IMR-90 (cell line): ENCODE measurements at regions not wholly inside any gene's neighbourhood (a gene's known extent, or its start where the extent isn't known, plus 50 kb on each side); places are given as distances from the start of the nearest gene placed in this dataset.

Source experiments
- CEBPB ChIP-seq: IDR thresholded peaks from 2 replicates; pipeline ENCODE4 v1.6.1; 2012; ENCODE audit warnings: low read depth, low read length, improper control_type of control experiment
- MAFK ChIP-seq: IDR thresholded peaks from 2 replicates; pipeline ENCODE4 v1.6.1; 2012; ENCODE audit warnings: low read depth, low read length, improper control_type of control experiment
- MAZ ChIP-seq: IDR thresholded peaks from 2 replicates; pipeline ENCODE4 v1.6.1; 2012; ENCODE audit warnings: low read depth, mild to moderate bottlenecking, low read length, improper control_type of control experiment, moderate library complexity, borderline replicate concordance
- MXI1 ChIP-seq: IDR thresholded peaks from 2 replicates; pipeline ENCODE4 v1.6.1; 2012; ENCODE audit warnings: low read depth, mild to moderate bottlenecking, low read length, moderate library complexity, borderline replicate concordance
- POLR2A ChIP-seq: IDR thresholded peaks from 2 replicates; pipeline ENCODE4 v1.6.1; 2012; ENCODE audit warnings: mild to moderate bottlenecking, low read depth, low read length
- RAD21 ChIP-seq: IDR thresholded peaks from 2 replicates; pipeline ENCODE4 v1.6.1; 2012; ENCODE audit warnings: low read length, improper control_type of control experiment
- RFX5 ChIP-seq: IDR thresholded peaks from 2 replicates; pipeline ENCODE4 v1.8.0; 2012; ENCODE audit warnings: low read depth, mild to moderate bottlenecking, low read length, moderate library complexity
- TF ChIP-seq, protein P1 (sequence below): conservative IDR thresholded peaks from 2 replicates; pipeline ENCODE4 v1.5.1; 2012; ENCODE audit warnings: mild to moderate bottlenecking, low read depth, low read length, improper control_type of control experiment
- TF ChIP-seq, protein P2 (sequence below): fragments of 150-350 bp; IDR thresholded peaks from 2 replicates; pipeline ENCODE4 v1.6.1; 2017; ENCODE audit warnings: mild to moderate bottlenecking, antibody characterized with exemption, low read length, low read depth
- TF ChIP-seq, protein P3 (sequence below): fragments of 150-350 bp; IDR thresholded peaks from 2 replicates; pipeline ENCODE4 v1.6.1; 2016; ENCODE audit warnings: low read depth, mild to moderate bottlenecking, low read length, moderate library complexity, borderline replicate concordance

DNA sequence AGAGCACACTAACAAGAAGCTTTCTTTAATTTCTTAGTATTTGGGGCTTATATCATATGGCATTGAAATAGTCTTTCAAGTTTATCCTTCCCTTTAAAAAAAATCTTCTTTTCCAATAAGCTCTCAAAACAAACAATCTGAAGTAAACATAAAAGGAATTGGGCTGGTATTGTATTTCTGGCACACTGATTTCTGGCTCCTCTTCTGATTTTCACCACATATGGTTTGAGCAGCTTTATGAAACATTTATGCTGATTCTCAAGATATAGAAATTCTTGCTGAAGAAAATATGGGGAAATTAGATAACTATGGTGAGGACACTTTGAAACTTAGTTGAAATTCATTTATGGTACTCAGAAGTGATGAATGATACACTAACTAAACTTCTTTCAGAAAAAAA lies 467.2 kb downstream of the TFAP2B start:
- TF ChIP-seq RAD21: no peak
- TF ChIP-seq, protein P1, sequence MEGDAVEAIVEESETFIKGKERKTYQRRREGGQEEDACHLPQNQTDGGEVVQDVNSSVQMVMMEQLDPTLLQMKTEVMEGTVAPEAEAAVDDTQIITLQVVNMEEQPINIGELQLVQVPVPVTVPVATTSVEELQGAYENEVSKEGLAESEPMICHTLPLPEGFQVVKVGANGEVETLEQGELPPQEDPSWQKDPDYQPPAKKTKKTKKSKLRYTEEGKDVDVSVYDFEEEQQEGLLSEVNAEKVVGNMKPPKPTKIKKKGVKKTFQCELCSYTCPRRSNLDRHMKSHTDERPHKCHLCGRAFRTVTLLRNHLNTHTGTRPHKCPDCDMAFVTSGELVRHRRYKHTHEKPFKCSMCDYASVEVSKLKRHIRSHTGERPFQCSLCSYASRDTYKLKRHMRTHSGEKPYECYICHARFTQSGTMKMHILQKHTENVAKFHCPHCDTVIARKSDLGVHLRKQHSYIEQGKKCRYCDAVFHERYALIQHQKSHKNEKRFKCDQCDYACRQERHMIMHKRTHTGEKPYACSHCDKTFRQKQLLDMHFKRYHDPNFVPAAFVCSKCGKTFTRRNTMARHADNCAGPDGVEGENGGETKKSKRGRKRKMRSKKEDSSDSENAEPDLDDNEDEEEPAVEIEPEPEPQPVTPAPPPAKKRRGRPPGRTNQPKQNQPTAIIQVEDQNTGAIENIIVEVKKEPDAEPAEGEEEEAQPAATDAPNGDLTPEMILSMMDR: no peak
- TF ChIP-seq, protein P2, sequence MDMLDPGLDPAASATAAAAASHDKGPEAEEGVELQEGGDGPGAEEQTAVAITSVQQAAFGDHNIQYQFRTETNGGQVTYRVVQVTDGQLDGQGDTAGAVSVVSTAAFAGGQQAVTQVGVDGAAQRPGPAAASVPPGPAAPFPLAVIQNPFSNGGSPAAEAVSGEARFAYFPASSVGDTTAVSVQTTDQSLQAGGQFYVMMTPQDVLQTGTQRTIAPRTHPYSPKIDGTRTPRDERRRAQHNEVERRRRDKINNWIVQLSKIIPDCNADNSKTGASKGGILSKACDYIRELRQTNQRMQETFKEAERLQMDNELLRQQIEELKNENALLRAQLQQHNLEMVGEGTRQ: no peak
- TF ChIP-seq MXI1: no peak
- TF ChIP-seq MAFK: no peak
- no peak for TF ChIP-seq MAZ
- no peak for TF ChIP-seq POLR2A
- no peak for TF ChIP-seq CEBPB
- TF ChIP-seq, protein P3, sequence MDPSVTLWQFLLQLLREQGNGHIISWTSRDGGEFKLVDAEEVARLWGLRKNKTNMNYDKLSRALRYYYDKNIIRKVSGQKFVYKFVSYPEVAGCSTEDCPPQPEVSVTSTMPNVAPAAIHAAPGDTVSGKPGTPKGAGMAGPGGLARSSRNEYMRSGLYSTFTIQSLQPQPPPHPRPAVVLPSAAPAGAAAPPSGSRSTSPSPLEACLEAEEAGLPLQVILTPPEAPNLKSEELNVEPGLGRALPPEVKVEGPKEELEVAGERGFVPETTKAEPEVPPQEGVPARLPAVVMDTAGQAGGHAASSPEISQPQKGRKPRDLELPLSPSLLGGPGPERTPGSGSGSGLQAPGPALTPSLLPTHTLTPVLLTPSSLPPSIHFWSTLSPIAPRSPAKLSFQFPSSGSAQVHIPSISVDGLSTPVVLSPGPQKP: no peak
- no peak for TF ChIP-seq RFX5
